ENCODE measurements at regions not wholly inside any gene's neighbourhood (a gene's known extent, or its start where the extent isn't known, plus 50 kb on each side); places are given as distances from the start of the nearest gene placed in this dataset.

GRCh38 chr4:127113844-127114362 is 518.9 kb upstream of the INTU start:
- no peaks in the 10 kb centered on the region for H3K9me3 ChIP-seq
- intact Hi-C loops (cut with DNase I) = no loop called here
- no peaks in the 10 kb centered on the region for H3K4me1 ChIP-seq
- TF ChIP-seq POLR2A (IDR thresholded peaks at IDR 0.05) = no peak
- TF ChIP-seq POLR2AphosphoS5 (IDR thresholded peaks at IDR 0.05; ENCODE audit: insufficient read depth in 1 of 2, low read depth in 1 of 2) = no peak
- no peak for TF ChIP-seq CTCF (IDR thresholded peaks at IDR 0.05)
- DNase-seq (ENCODE audit: extremely low spot score in 2 of 2) = no peak
- no peak overlapping the region for H3K27ac ChIP-seq
- H3K27me3 ChIP-seq = no peaks in the 10 kb centered on the region
- H3K36me3 ChIP-seq = no peaks in the 10 kb centered on the region
- H3K4me3 ChIP-seq = no peak overlapping the region

GRCh38 chr4:127118681-127119080 is 514.1 kb upstream of the INTU start:
- intact Hi-C loops (cut with DNase I) = no loop called here

GRCh38 chr4:127120441-127121090 is 512.2 kb upstream of the INTU start:
- no peak overlapping the region for H3K27ac ChIP-seq
- H3K27me3 ChIP-seq = no peaks in the 10 kb centered on the region
- H3K4me1 ChIP-seq = no peaks in the 10 kb centered on the region
- intact Hi-C loops (cut with DNase I) = no loop called here
- H3K9me3 ChIP-seq = no peaks in the 10 kb centered on the region
- TF ChIP-seq CTCF (IDR thresholded peaks at IDR 0.05) (no peak), POLR2AphosphoS5 (IDR thresholded peaks at IDR 0.05; ENCODE audit: insufficient read depth in 1 of 2, low read depth in 1 of 2) (no peak), POLR2A (IDR thresholded peaks at IDR 0.05) (no peak)
- no peak for DNase-seq (ENCODE audit: extremely low spot score in 2 of 2)
- H3K4me3 ChIP-seq = no peak overlapping the region
- H3K36me3 ChIP-seq = no peaks in the 10 kb centered on the region

More at GRCh38 chr4:127118681-127119080, 514.1 kb upstream of the INTU start:
- DNase-seq (ENCODE audit: extremely low spot score in 2 of 2) = no peak
- H3K4me3 ChIP-seq = no peak overlapping the region
- no peak overlapping the region for H3K27ac ChIP-seq
- no peaks in the 10 kb centered on the region for H3K27me3 ChIP-seq
- no peaks in the 10 kb centered on the region for H3K36me3 ChIP-seq
- no peak for TF ChIP-seq POLR2A (IDR thresholded peaks at IDR 0.05)
- H3K4me1 ChIP-seq = no peaks in the 10 kb centered on the region
- H3K9me3 ChIP-seq = no peaks in the 10 kb centered on the region

- intact Hi-C loops (cut with DNase I) = no loop called here
These were observed 507.8 kb upstream of the INTU start for GRCh38 chr4:127124919-127125318.

GRCh38 chr4:127126718-127127117 is 506.0 kb upstream of the INTU start:
- no peaks in the 10 kb centered on the region for H3K36me3 ChIP-seq
- no peak overlapping the region for H3K27ac ChIP-seq
- TF ChIP-seq CTCF (IDR thresholded peaks at IDR 0.05) = no peak
- no peak for TF ChIP-seq POLR2AphosphoS5 (IDR thresholded peaks at IDR 0.05; ENCODE audit: insufficient read depth in 1 of 2, low read depth in 1 of 2)
- no peak for TF ChIP-seq POLR2A (IDR thresholded peaks at IDR 0.05)
- DNase-seq (ENCODE audit: extremely low spot score in 2 of 2) = no peak
- H3K27me3 ChIP-seq = no peaks in the 10 kb centered on the region
- H3K9me3 ChIP-seq = no peaks in the 10 kb centered on the region
- H3K4me3 ChIP-seq = no peak overlapping the region
- H3K4me1 ChIP-seq = no peaks in the 10 kb centered on the region
- intact Hi-C loops (cut with DNase I) = no loop called here

More at GRCh38 chr4:127124919-127125318, 507.8 kb upstream of the INTU start:
- H3K4me3 ChIP-seq = no peak overlapping the region
- no peak for TF ChIP-seq CTCF (IDR thresholded peaks at IDR 0.05)
- TF ChIP-seq POLR2AphosphoS5 (IDR thresholded peaks at IDR 0.05; ENCODE audit: insufficient read depth in 1 of 2, low read depth in 1 of 2) = no peak
- TF ChIP-seq POLR2A (IDR thresholded peaks at IDR 0.05) = no peak
- H3K36me3 ChIP-seq = no peaks in the 10 kb centered on the region
- DNase-seq (ENCODE audit: extremely low spot score in 2 of 2) = no peak
- no peaks in the 10 kb centered on the region for H3K4me1 ChIP-seq
- H3K9me3 ChIP-seq = no peaks in the 10 kb centered on the region
- H3K27me3 ChIP-seq = no peaks in the 10 kb centered on the region
- no peak overlapping the region for H3K27ac ChIP-seq
